Neural progenitor cell (in vitro differentiated cells): ENCODE measurements at regions not wholly inside any gene's neighbourhood (a gene's known extent, or its start where the extent isn't known, plus 50 kb on each side); places are given as distances from the start of the nearest gene placed in this dataset.

Experiments
- DNase-seq: peaks from one replicate; pipeline ENCODE4 v3.0.0-alpha.2; 2016; ENCODE audit warnings: low spot score
- H2AFZ ChIP-seq: fragments of 200-600 bp; sonication (generic); replicated peaks from 2 replicates; pipeline ENCODE4 v1.6.1; 2016; ENCODE audit warnings: antibody characterized with exemption
- H3F3A ChIP-seq: fragments of 200-600 bp; sonication (generic); 2 replicates; pipeline ENCODE4 v1.6.1; 2016; ENCODE audit warnings: antibody characterized with exemption, low read depth
- H3K27ac ChIP-seq: fragments of 200-600 bp; sonication (generic); 2 replicates; pipeline ENCODE4 v1.5.1; 2016; ENCODE audit warnings: mild to moderate bottlenecking
- H3K27me3 ChIP-seq: fragments of 200-600 bp; sonication (generic); 2 replicates; pipeline ENCODE4 v1.6.1; 2016; ENCODE audit warnings: mild to moderate bottlenecking, moderate library complexity
- H3K36me3 ChIP-seq: fragments of 200-600 bp; sonication (generic); 2 replicates; pipeline ENCODE4 v1.5.1; 2016
- H3K4me1 ChIP-seq: fragments of 200-600 bp; sonication (generic); 2 replicates; pipeline ENCODE4 v1.6.1; 2016; ENCODE audit warnings: mixed run types
- H3K4me2 ChIP-seq: fragments of 200-600 bp; sonication (generic); 2 replicates; pipeline ENCODE4 v1.6.1; 2016
- H3K4me3 ChIP-seq: fragments of 200-600 bp; sonication (generic); 2 replicates; pipeline ENCODE4 v1.5.1; 2016
- H3K79me2 ChIP-seq: fragments of 200-600 bp; sonication (generic); 2 replicates; pipeline ENCODE4 v1.6.1; 2016; ENCODE audit warnings: low read depth
- H3K9ac ChIP-seq: fragments of 200-600 bp; sonication (generic); 2 replicates; pipeline ENCODE4 v1.6.1; 2016
- H3K9me3 ChIP-seq: fragments of 200-600 bp; sonication (generic); 2 replicates; pipeline ENCODE4 v1.5.1; 2016; ENCODE audit warnings: low read depth
- H4K20me1 ChIP-seq: fragments of 200-600 bp; sonication (generic); 2 replicates; pipeline ENCODE4 v1.6.1; 2016; ENCODE audit warnings: low read depth
- H3K27ac Mint-ChIP-seq: 3 replicates; pipeline ENCODE4 v1.8.0; 2021; ENCODE audit warnings: mixed read lengths
- H3K27me3 Mint-ChIP-seq: 2 replicates; pipeline ENCODE4 v1.8.0; 2022; ENCODE audit warnings: low read depth, mild to moderate bottlenecking, inconsistent platforms, moderate library complexity, mixed read lengths; ENCODE audit not compliant: insufficient read depth
- H3K36me3 Mint-ChIP-seq: 3 replicates; pipeline ENCODE4 v1.8.0; 2021; ENCODE audit warnings: mixed read lengths
- H3K4me1 Mint-ChIP-seq: 3 replicates; pipeline ENCODE4 v1.8.0; 2021; ENCODE audit warnings: mixed read lengths
- H3K4me3 Mint-ChIP-seq: 3 replicates; pipeline ENCODE4 v1.8.0; 2021; ENCODE audit warnings: mild to moderate bottlenecking, moderate library complexity, mixed read lengths
- H3K9me3 Mint-ChIP-seq: 3 replicates; pipeline ENCODE4 v1.8.0; 2020; ENCODE audit warnings: mixed read lengths
- CTCF ChIP-seq: fragments of 200-600 bp; sonication (generic); IDR thresholded peaks from 2 replicates; pipeline ENCODE4 v1.5.1; 2017; ENCODE audit warnings: antibody characterized with exemption, mild to moderate bottlenecking
- EZH2 ChIP-seq: fragments of 200-600 bp; sonication (generic); IDR thresholded peaks from 2 replicates; pipeline ENCODE4 v1.6.1; 2017; ENCODE audit warnings: antibody characterized with exemption, mild to moderate bottlenecking, moderate library complexity
- EZH2phosphoT487 ChIP-seq: fragments of 200-600 bp; sonication (generic); IDR thresholded peaks from 2 replicates; pipeline ENCODE4 v1.6.1; 2017; ENCODE audit warnings: antibody characterized with exemption

DNA sequence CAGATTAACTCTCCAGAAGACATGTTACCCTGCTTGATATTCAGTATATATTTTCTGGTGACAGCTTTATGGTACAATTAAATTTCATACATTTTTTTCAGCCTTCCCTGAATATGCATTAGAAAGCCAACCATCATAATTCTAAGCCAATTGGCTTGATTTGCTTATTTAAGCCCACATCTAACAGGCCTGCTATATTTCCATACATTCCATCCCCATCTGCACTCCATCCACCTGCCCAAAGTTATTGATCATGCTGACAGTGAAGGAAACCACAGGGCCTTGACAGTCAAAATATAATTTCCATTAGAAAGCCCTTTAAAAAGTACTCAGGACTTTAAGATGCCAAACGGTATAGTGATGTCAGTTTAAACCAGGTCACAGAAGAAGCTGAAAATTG lies 164.3 kb downstream of the GXYLT1 start:
- peaks cover 45% of the 10 kb centered on the region for H3K4me1 Mint-ChIP-seq
- H3F3A ChIP-seq, result no peaks in the 10 kb centered on the region
- no peaks in the 10 kb centered on the region for H4K20me1 ChIP-seq
- no peaks in the 10 kb centered on the region for H3K36me3 ChIP-seq
- no peaks in the 10 kb centered on the region for H3K79me2 ChIP-seq
- H3K4me2 ChIP-seq, result no peak overlapping the region
- H3K27ac ChIP-seq, result no peak overlapping the region
- no peaks in the 10 kb centered on the region for H3K27me3 ChIP-seq
- peaks cover 7% of the 10 kb centered on the region for H3K36me3 Mint-ChIP-seq
- H3K4me3 ChIP-seq, result no peak overlapping the region
- no peaks in the 10 kb centered on the region for H3K4me1 ChIP-seq
- DNase-seq, result no peak
- no peaks in the 10 kb centered on the region for H3K9me3 ChIP-seq
- H2AFZ ChIP-seq, result peak overlapping the region; percentile 8
- no peaks in the 10 kb centered on the region for H3K27me3 Mint-ChIP-seq
- H3K27ac Mint-ChIP-seq, result peak overlapping the region; percentile 31
- no peak overlapping the region for H3K9ac ChIP-seq
- H3K9me3 Mint-ChIP-seq, result peaks cover 18% of the 10 kb centered on the region
- no peak for TF ChIP-seq EZH2phosphoT487
- no peak for TF ChIP-seq CTCF
- no peak for TF ChIP-seq EZH2
- H3K4me3 Mint-ChIP-seq, result no peak overlapping the region

GRCh38 chr12:41979574-41979973 lies 165.1 kb downstream of the GXYLT1 start:
- H3K4me3 Mint-ChIP-seq, result no peak overlapping the region

DNA sequence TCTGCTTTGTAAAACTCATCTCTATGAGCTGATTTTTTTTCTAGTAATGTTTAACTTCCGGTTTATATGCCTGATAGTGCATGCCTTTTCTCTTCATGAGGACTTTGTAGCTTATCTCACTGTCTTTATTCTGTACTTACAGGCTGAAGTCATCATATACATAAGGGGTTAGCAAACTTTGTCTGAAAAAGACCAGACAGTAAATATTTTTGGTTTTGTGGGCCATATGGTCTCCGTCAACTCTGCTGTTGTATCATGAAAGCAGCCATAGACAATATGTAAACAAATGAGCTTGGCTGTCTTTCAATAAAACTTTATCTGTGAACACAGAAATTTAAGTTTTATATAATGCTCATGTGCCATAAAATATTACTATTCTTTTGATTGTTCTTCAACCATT lies 172.1 kb downstream of the GXYLT1 start:
- Histone ChIP-seq H4K20me1 (no peaks in the 10 kb centered on the region), H3F3A (peaks cover 13% of the 10 kb centered on the region), H3K4me1 (peaks cover 21% of the 10 kb centered on the region), H2AFZ (no peak overlapping the region), H3K4me3 (no peak overlapping the region), H3K4me2 (no peak overlapping the region), H3K27me3 (no peaks in the 10 kb centered on the region), H3K9ac (no peak overlapping the region), H3K36me3 (no peaks in the 10 kb centered on the region), H3K79me2 (no peaks in the 10 kb centered on the region), H3K9me3 (no peaks in the 10 kb centered on the region), H3K27ac (no peak overlapping the region)
- Mint-ChIP-seq H3K27me3 (peaks cover 2% of the 10 kb centered on the region), H3K27ac (no peak overlapping the region), H3K4me3 (no peak overlapping the region), H3K9me3 (peaks cover 4% of the 10 kb centered on the region), H3K4me1 (peaks cover 16% of the 10 kb centered on the region), H3K36me3 (no peaks in the 10 kb centered on the region)
- no peak for TF ChIP-seq CTCF
- TF ChIP-seq EZH2phosphoT487, result no peak
- no peak for TF ChIP-seq EZH2
- no peak for DNase-seq

More at GRCh38 chr12:41979574-41979973, 165.1 kb downstream of the GXYLT1 start:
- H3K4me2 ChIP-seq, result no peak overlapping the region
- no peaks in the 10 kb centered on the region for H4K20me1 ChIP-seq
- Mint-ChIP-seq H3K36me3 (peaks cover 7% of the 10 kb centered on the region), H3K4me1 (peaks cover 45% of the 10 kb centered on the region), H3K27ac (no peak overlapping the region), H3K27me3 (no peaks in the 10 kb centered on the region), H3K9me3 (peaks cover 18% of the 10 kb centered on the region)
- H3K36me3 ChIP-seq, result no peaks in the 10 kb centered on the region
- H3K4me3 ChIP-seq, result no peak overlapping the region
- no peak for DNase-seq
- no peak overlapping the region for H3K9ac ChIP-seq
- H3K4me1 ChIP-seq, result no peaks in the 10 kb centered on the region
- H3K9me3 ChIP-seq, result no peaks in the 10 kb centered on the region
- no peaks in the 10 kb centered on the region for H3F3A ChIP-seq
- H2AFZ ChIP-seq, result no peak overlapping the region
- no peak overlapping the region for H3K27ac ChIP-seq
- no peaks in the 10 kb centered on the region for H3K79me2 ChIP-seq
- TF ChIP-seq CTCF (no peak), EZH2 (no peak), EZH2phosphoT487 (no peak)
- H3K27me3 ChIP-seq, result no peaks in the 10 kb centered on the region
